PC-3 (cell line): ENCODE measurements at regions not wholly inside any gene's neighbourhood (a gene's known extent, or its start where the extent isn't known, plus 50 kb on each side); places are given as distances from the start of the nearest gene placed in this dataset.

ENCODE experiments used
- CTCF ChIP-seq: fragments of 300-600 bp; sonication (generic); conservative IDR thresholded peaks from 2 replicates; pipeline ENCODE4 v1.5.1; 2017; ENCODE audit warnings: antibody characterized with exemption, low read depth, mild to moderate bottlenecking, low read length
- EZH2 ChIP-seq: fragments of 300-600 bp; sonication (generic); IDR thresholded peaks from one replicate; pipeline ENCODE4 v1.6.1; 2017; ENCODE audit warnings: antibody characterized with exemption, mild to moderate bottlenecking, low read length; ENCODE audit not compliant: unreplicated experiment

GRCh38 chr9:75378036-75378435, 289.7 kb downstream of the OSTF1 start:
- TF ChIP-seq CTCF (no peak), EZH2 (no peak)
